Hepatocyte (in vitro differentiated cells): ENCODE measurements at regions not wholly inside any gene's neighbourhood (a gene's known extent, or its start where the extent isn't known, plus 50 kb on each side); places are given as distances from the start of the nearest gene placed in this dataset.

ENCODE experiments used
- DNase-seq: peaks from one replicate; pipeline ENCODE4 v3.0.0-alpha.2; 2016; ENCODE audit warnings: low spot score
- H2AFZ ChIP-seq: fragments of 200-600 bp; sonication (generic); 2 replicates; pipeline ENCODE4 v1.6.0; 2016; ENCODE audit warnings: antibody characterized with exemption, mild to moderate bottlenecking
- H3K27ac ChIP-seq: fragments of 200-600 bp; sonication (generic); 2 replicates; pipeline ENCODE4 v1.5.1; 2016; ENCODE audit warnings: mild to moderate bottlenecking
- H3K27me3 ChIP-seq: fragments of 200-600 bp; sonication (generic); 2 replicates; pipeline ENCODE4 v1.6.1; 2016
- H3K36me3 ChIP-seq: fragments of 200-600 bp; sonication (generic); replicated peaks from 2 replicates; pipeline ENCODE4 v1.5.1; 2016; ENCODE audit warnings: low read depth; ENCODE audit not compliant: insufficient read depth
- H3K4me1 ChIP-seq: fragments of 200-600 bp; sonication (generic); 2 replicates; pipeline ENCODE4 v1.5.1; 2016; ENCODE audit warnings: mild to moderate bottlenecking, moderate library complexity; ENCODE audit not compliant: insufficient read depth
- H3K4me2 ChIP-seq: fragments of 200-600 bp; sonication (generic); 2 replicates; pipeline ENCODE4 v1.6.0; 2016
- H3K4me3 ChIP-seq: fragments of 200-600 bp; sonication (generic); 2 replicates; pipeline ENCODE4 v1.5.1; 2016; ENCODE audit warnings: mild to moderate bottlenecking
- H3K79me2 ChIP-seq: fragments of 200-600 bp; sonication (generic); 2 replicates; pipeline ENCODE4 v1.6.0; 2017; ENCODE audit warnings: mild to moderate bottlenecking
- H3K9me2 ChIP-seq: fragments of 200-600 bp; sonication (generic); replicated peaks from 2 replicates; pipeline ENCODE4 v1.6.0; 2017; ENCODE audit warnings: mild to moderate bottlenecking; ENCODE audit not compliant: insufficient read depth
- H3K9me3 ChIP-seq: fragments of 200-600 bp; sonication (generic); 2 replicates; pipeline ENCODE4 v1.5.1; 2016; ENCODE audit warnings: low read depth, mild to moderate bottlenecking
- H4K20me1 ChIP-seq: fragments of 200-600 bp; sonication (generic); 2 replicates; pipeline ENCODE4 v1.6.0; 2016; ENCODE audit warnings: mild to moderate bottlenecking; ENCODE audit not compliant: insufficient read depth, poor library complexity, severe bottlenecking
- CTCF ChIP-seq: fragments of 200-600 bp; sonication (generic); IDR thresholded peaks from 2 replicates; pipeline ENCODE4 v1.5.1; 2016; ENCODE audit warnings: antibody characterized with exemption, mild to moderate bottlenecking; ENCODE audit not compliant: poor library complexity
- EZH2 ChIP-seq: fragments of 200-600 bp; sonication (generic); IDR thresholded peaks from 2 replicates; pipeline ENCODE4 v1.6.1; 2016; ENCODE audit warnings: antibody characterized with exemption, mild to moderate bottlenecking, borderline replicate concordance
- EZH2phosphoT487 ChIP-seq: fragments of 200-600 bp; sonication (generic); IDR thresholded peaks from one replicate; pipeline ENCODE4 v1.6.1; 2018; ENCODE audit warnings: antibody characterized with exemption, mild to moderate bottlenecking, low read depth, moderate library complexity; ENCODE audit not compliant: unreplicated experiment, severe bottlenecking
- WGBS: methylation state at CpG from one replicate; pipeline ENCODE4 v1.1.6; 2016; ENCODE audit warnings: low lambda C conversion rate; ENCODE audit errors: missing lambda C conversion rate; 5-methylcytosine and 5-hydroxymethylcytosine counted together

- Histone ChIP-seq H3K4me2 (no peak overlapping the region), H3K4me3 (no peak overlapping the region), H3K27ac (no peak overlapping the region), H3K27me3 (no peaks in the 10 kb centered on the region), H3K9me2 (no peaks in the 10 kb centered on the region), H3K79me2 (no peaks in the 10 kb centered on the region), H3K4me1 (no peaks in the 10 kb centered on the region), H3K36me3 (no peaks in the 10 kb centered on the region), H4K20me1 (no peaks in the 10 kb centered on the region), H3K9me3 (no peaks in the 10 kb centered on the region), H2AFZ (no peak overlapping the region)
- no peak for DNase-seq
- TF ChIP-seq EZH2 (no peak), CTCF (no peak), EZH2phosphoT487 (no peak)
- WGBS = 83% methylated on average over 3 of the region's 3 CpGs
These were observed 74.2 kb downstream of the CYRIA start for GRCh38 chr2:16591370-16591933.

- TF ChIP-seq EZH2 (no peak), CTCF (no peak), EZH2phosphoT487 (no peak)
- H4K20me1 ChIP-seq = no peaks in the 10 kb centered on the region
- H3K4me2 ChIP-seq = no peak overlapping the region
- H3K36me3 ChIP-seq = no peaks in the 10 kb centered on the region
- no peaks in the 10 kb centered on the region for H3K79me2 ChIP-seq
- WGBS = 90% methylated on average over 3 of the region's 3 CpGs
- no peak overlapping the region for H2AFZ ChIP-seq
- H3K9me2 ChIP-seq = no peaks in the 10 kb centered on the region
- no peaks in the 10 kb centered on the region for H3K9me3 ChIP-seq
- no peak overlapping the region for H3K4me3 ChIP-seq
- no peaks in the 10 kb centered on the region for H3K4me1 ChIP-seq
- no peak for DNase-seq
- no peak overlapping the region for H3K27ac ChIP-seq
- no peaks in the 10 kb centered on the region for H3K27me3 ChIP-seq
These were observed 76.2 kb downstream of the CYRIA start for GRCh38 chr2:16589465-16589864.

- Histone ChIP-seq H3K4me2 (no peak overlapping the region), H3K9me3 (no peaks in the 10 kb centered on the region), H3K9me2 (no peaks in the 10 kb centered on the region), H4K20me1 (no peaks in the 10 kb centered on the region), H3K79me2 (no peaks in the 10 kb centered on the region), H2AFZ (no peak overlapping the region), H3K4me3 (no peak overlapping the region), H3K27ac (no peak overlapping the region), H3K27me3 (no peaks in the 10 kb centered on the region), H3K36me3 (no peaks in the 10 kb centered on the region), H3K4me1 (no peaks in the 10 kb centered on the region)
- TF ChIP-seq CTCF = no peak
- no peak for TF ChIP-seq EZH2
- TF ChIP-seq EZH2phosphoT487 = no peak
- DNase-seq = no peak
- 53% methylated on average over 3 of the region's 3 CpGs for WGBS
These were observed 77.1 kb downstream of the CYRIA start for GRCh38 chr2:16588565-16588964.

- Histone ChIP-seq H3K79me2 (no peaks in the 10 kb centered on the region), H2AFZ (no peak overlapping the region), H3K27me3 (no peaks in the 10 kb centered on the region), H3K4me2 (no peak overlapping the region), H3K9me3 (no peaks in the 10 kb centered on the region), H3K36me3 (no peaks in the 10 kb centered on the region), H3K27ac (no peak overlapping the region), H3K4me3 (no peak overlapping the region), H3K9me2 (no peaks in the 10 kb centered on the region), H3K4me1 (no peaks in the 10 kb centered on the region), H4K20me1 (no peaks in the 10 kb centered on the region)
- WGBS = 91% methylated on average over 4 of the region's 4 CpGs
- TF ChIP-seq EZH2 = no peak
- no peak for TF ChIP-seq EZH2phosphoT487
- no peak for TF ChIP-seq CTCF
- DNase-seq = no peak
These were observed 78.0 kb downstream of the CYRIA start for GRCh38 chr2:16587601-16588000.
